HG02840 (cell line): ENCODE measurements at regions not wholly inside any gene's neighbourhood (a gene's known extent, or its start where the extent isn't known, plus 50 kb on each side); places are given as distances from the start of the nearest gene placed in this dataset.
A peak's percentile ranks its signal among the peaks of the same experiment; 100 is the strongest.

Experiments used
- ATAC-seq: cut with Tn5 transposase; IDR thresholded peaks from one replicate; pipeline ENCODE4 v1.9.1; 2021; ENCODE audit warnings: mild to moderate bottlenecking, moderate library complexity, moderate number of reproducible peaks; ENCODE audit not compliant: unreplicated experiment, low FRiP score

- ATAC-seq = no peak
Measured at GRCh38 chr2:230640540-230641011, 72.1 kb upstream of the CAB39 start.

GRCh38 chr2:230642966-230643365 is 69.7 kb upstream of the CAB39 start:
- no peak for ATAC-seq

GRCh38 chr2:230643576-230644291 is 68.9 kb upstream of the CAB39 start:
- no peak for ATAC-seq

GRCh38 chr2:230644356-230644935 is 68.2 kb upstream of the CAB39 start:
- ATAC-seq = no peak

GRCh38 chr2:230648356-230648755 is 64.3 kb upstream of the CAB39 start:
- ATAC-seq = no peak

- no peak for ATAC-seq
Measured at GRCh38 chr2:230650585-230651137, 62.0 kb upstream of the CAB39 start.

- ATAC-seq = no peak
Measured at GRCh38 chr2:230654057-230654456, 58.6 kb upstream of the CAB39 start.

- ATAC-seq = no peak
Measured at GRCh38 chr2:230657462-230657861, 55.2 kb upstream of the CAB39 start.

- ATAC-seq = no peak
Measured at GRCh38 chr2:230657906-230658305, 54.7 kb upstream of the CAB39 start.

GRCh38 chr2:230658577-230658876 is 54.1 kb upstream of the CAB39 start:
- no peak for ATAC-seq

GRCh38 chr2:230658877-230659652 is 53.6 kb upstream of the CAB39 start:
- peak; percentile 52 for ATAC-seq

GRCh38 chr2:230660294-230661060 is 52.2 kb upstream of the CAB39 start:
- ATAC-seq = no peak

GRCh38 chr2:230661072-230661957 is 51.3 kb upstream of the CAB39 start:
- ATAC-seq = no peak
